ENCODE measurements at regions not wholly inside any gene's neighbourhood (a gene's known extent, or its start where the extent isn't known, plus 50 kb on each side); places are given as distances from the start of the nearest gene placed in this dataset.

GRCh38 chr11:122365610-122366360 is 249.8 kb upstream of the BLID start:
- WGBS (ENCODE audit: insufficient coverage, low coverage, missing lambda C conversion rate), result 3% methylated on average over 11 of the region's 11 CpGs
- no peaks in the 10 kb centered on the region for H3K9me3 ChIP-seq (replicated peaks; ENCODE audit: control insufficient read depth, insufficient read depth, low read depth, low read length)
- no peaks in the 10 kb centered on the region for H3K36me3 ChIP-seq (ENCODE audit: control insufficient read depth, insufficient read depth, low read length)
- no peak overlapping the region for H3K4me3 ChIP-seq
- H3K27me3 ChIP-seq (ENCODE audit: control insufficient read depth in 2 of 2, insufficient read depth in 2 of 2, low read length in 2 of 2), result no peaks in the 10 kb centered on the region
- ChIA-PET POLR2A (no interaction called here), CTCF (ENCODE audit: low intra/inter-chr PET ratio) (no interaction called here)
- FAIRE-seq (no peak), DNase-seq (ENCODE audit: extremely low read depth in 1 of 4, low spot score in 3 of 4) (no peak), ATAC-seq (no peak)
- no peaks in the 10 kb centered on the region for H3K79me2 ChIP-seq (ENCODE audit: control insufficient read depth, insufficient read depth, low read length)
- no peak overlapping the region for H3K4me2 ChIP-seq (ENCODE audit: insufficient read depth, low read length)
- H3K9ac ChIP-seq (ENCODE audit: insufficient read depth in 1 of 2, low read depth in 2 of 2, low read length in 2 of 2), result no peak overlapping the region
- no peaks in the 10 kb centered on the region for H3K4me1 ChIP-seq (replicated peaks in 1 of 2; ENCODE audit: control insufficient read depth in 2 of 2, insufficient read depth in 2 of 2, low read length in 2 of 2)
- intact Hi-C loops (cut with micrococcal nuclease) (no loop called here), in situ Hi-C loops (cut with MboI) (no loop called here)
- H2AFZ ChIP-seq (ENCODE audit: low read depth, low read length), result no peak overlapping the region
- no TSS peak for BruUV-seq (replicated peaks)
- H3K27ac ChIP-seq (ENCODE audit: extremely low read depth, low read depth, low read length), result no peak overlapping the region
- H4K20me1 ChIP-seq (replicated peaks; ENCODE audit: control insufficient read depth, insufficient read depth, low read length), result no peaks in the 10 kb centered on the region
- H3K9me1 ChIP-seq (ENCODE audit: control insufficient read depth, insufficient read depth, low read length), result no peaks in the 10 kb centered on the region
- TF ChIP-seq NCOA2 (IDR thresholded peaks at IDR 0.05; ENCODE audit: partially characterized antibody in 2 of 2) (no peak), CUX1 (CRISPR knock-in tag; IDR thresholded peaks at IDR 0.05) (no peak), SFPQ (IDR thresholded peaks at IDR 0.05; ENCODE audit: low read depth, low read length) (no peak), E2F8 (IDR thresholded peaks at IDR 0.05; ENCODE audit: low read depth, partially characterized antibody) (no peak), HMBOX1 (IDR thresholded peaks at IDR 0.05) (no peak), HDAC8 (tag; IDR thresholded peaks at IDR 0.05) (no peak), ZNF778 (CRISPR knock-in tag; IDR thresholded peaks at IDR 0.05) (no peak), ZZZ3 (IDR thresholded peaks at IDR 0.05) (no peak)
- TF ChIP-seq, protein P1, sequence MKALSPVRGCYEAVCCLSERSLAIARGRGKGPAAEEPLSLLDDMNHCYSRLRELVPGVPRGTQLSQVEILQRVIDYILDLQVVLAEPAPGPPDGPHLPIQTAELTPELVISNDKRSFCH (CRISPR knock-in tag; IDR thresholded peaks at IDR 0.05), result no peak
- TF ChIP-seq, protein P1 (tag; IDR thresholded peaks at IDR 0.05), result no peak

All from K562 (cell line).